Neural cell (in vitro differentiated cells): ENCODE measurements at regions not wholly inside any gene's neighbourhood (a gene's known extent, or its start where the extent isn't known, plus 50 kb on each side); places are given as distances from the start of the nearest gene placed in this dataset.

Experiments
- H2AFZ ChIP-seq: fragments of 200-600, 300-800 bp; sonication (generic), shearing (Covaris generic); 2 replicates; pipeline ENCODE4 v1.6.0; 2014; ENCODE audit warnings: low read depth, mild to moderate bottlenecking, antibody characterized with exemption, low read length, moderate library complexity
- H3F3A ChIP-seq: fragments of 200-600 bp; shearing (Covaris generic); 2 replicates; pipeline ENCODE4 v1.6.1; 2016; ENCODE audit warnings: mild to moderate bottlenecking, moderate library complexity, mixed read lengths, antibody characterized with exemption, low read length; ENCODE audit not compliant: insufficient read depth, poor library complexity, severe bottlenecking
- H3K27ac ChIP-seq: fragments of 200-600, 300-800 bp; sonication (generic), shearing (Covaris generic); 2 replicates; pipeline ENCODE4 v1.5.1; 2014; ENCODE audit warnings: mild to moderate bottlenecking, low read length, moderate library complexity
- H3K27me3 ChIP-seq: fragments of 300-800, 200-600 bp; sonication (generic), shearing (Covaris generic); 2 replicates; pipeline ENCODE4 v1.6.0; 2014; ENCODE audit warnings: mild to moderate bottlenecking, low read depth, low read length, moderate library complexity; ENCODE audit not compliant: insufficient read depth
- H3K36me3 ChIP-seq: fragments of 300-800, 200-600 bp; sonication (generic), shearing (Covaris generic); 2 replicates; pipeline ENCODE4 v1.5.1; 2014; ENCODE audit warnings: mild to moderate bottlenecking, antibody characterized with exemption, low read length, moderate library complexity; ENCODE audit not compliant: insufficient read depth
- H3K4me2 ChIP-seq: fragments of 300-800, 200-600 bp; sonication (generic), shearing (Covaris generic); 2 replicates; pipeline ENCODE4 v1.6.0; 2014; ENCODE audit warnings: mild to moderate bottlenecking, low read length
- H3K4me3 ChIP-seq: fragments of 300-800, 200-600 bp; sonication (generic), shearing (Covaris generic); 2 replicates; pipeline ENCODE4 v1.5.1; 2014; ENCODE audit warnings: mild to moderate bottlenecking, low read length, moderate library complexity
- H3K79me2 ChIP-seq: fragments of 200-600 bp; shearing (Covaris generic); replicated peaks from 2 replicates; pipeline ENCODE4 v1.6.0; 2014; ENCODE audit warnings: mild to moderate bottlenecking, low read length, moderate library complexity; ENCODE audit not compliant: insufficient read depth
- H3K9ac ChIP-seq: fragments of 300-800, 200-600 bp; sonication (generic), shearing (Covaris generic); 2 replicates; pipeline ENCODE4 v1.6.1; 2016; ENCODE audit warnings: mild to moderate bottlenecking, low read length, mixed read lengths
- H3K9me2 ChIP-seq: fragments of 200-600 bp; shearing (Covaris generic); 2 replicates; pipeline ENCODE4 v1.6.1; 2016; ENCODE audit warnings: mild to moderate bottlenecking, low read length, mixed read lengths; ENCODE audit not compliant: insufficient read depth
- H3K9me3 ChIP-seq: fragments of 200-600, 300-800 bp; sonication (generic), shearing (Covaris generic); 2 replicates; pipeline ENCODE4 v1.6.1; 2016; ENCODE audit warnings: mild to moderate bottlenecking, mixed run types, low read length, moderate library complexity, mixed read lengths
- H4K20me1 ChIP-seq: fragments of 200-600 bp; shearing (Covaris generic); 2 replicates; pipeline ENCODE4 v1.6.1; 2016; ENCODE audit warnings: mild to moderate bottlenecking, mixed run types; ENCODE audit not compliant: insufficient read depth
- CTCF ChIP-seq: fragments of 450-650 bp; IDR thresholded peaks from 2 replicates; pipeline ENCODE4 v1.5.1; 2014; ENCODE audit warnings: antibody characterized with exemption, mild to moderate bottlenecking, moderate library complexity; ENCODE audit not compliant: poor library complexity, severe bottlenecking
- EP300 ChIP-seq: fragments of 450-650 bp; conservative IDR thresholded peaks from 2 replicates; pipeline ENCODE4 v1.6.1; 2014; ENCODE audit warnings: antibody characterized with exemption, mild to moderate bottlenecking, moderate library complexity; ENCODE audit not compliant: poor library complexity, severe bottlenecking
- EZH2 ChIP-seq: fragments of 200-600, 300-800 bp; shearing (Covaris generic), sonication (generic); IDR thresholded peaks from 2 replicates; pipeline ENCODE4 v1.6.1; 2014; ENCODE audit warnings: antibody characterized with exemption, low read length, borderline replicate concordance, mild to moderate bottlenecking; ENCODE audit not compliant: insufficient read depth, poor library complexity, severe bottlenecking
- MXI1 ChIP-seq: fragments of 450-650 bp; conservative IDR thresholded peaks from 2 replicates; pipeline ENCODE4 v1.6.1; 2014; ENCODE audit warnings: antibody characterized with exemption, mild to moderate bottlenecking; ENCODE audit not compliant: poor library complexity, severe bottlenecking
- POLR2AphosphoS5 ChIP-seq: IDR thresholded peaks from 2 replicates; pipeline ENCODE4 v1.6.1; 2012
- RAD21 ChIP-seq: fragments of 450-650 bp; conservative IDR thresholded peaks from 2 replicates; pipeline ENCODE4 v1.6.1; 2014; ENCODE audit warnings: antibody characterized with exemption, mild to moderate bottlenecking, moderate library complexity
- REST ChIP-seq: IDR thresholded peaks from 2 replicates; pipeline ENCODE4 v1.6.1; 2012; ENCODE audit warnings: borderline replicate concordance
- SMC3 ChIP-seq: fragments of 450-650 bp; conservative IDR thresholded peaks from 2 replicates; pipeline ENCODE4 v1.6.1; 2014; ENCODE audit warnings: antibody characterized with exemption, mild to moderate bottlenecking, moderate library complexity; ENCODE audit not compliant: poor library complexity
- TAF1 ChIP-seq: IDR thresholded peaks from 2 replicates; pipeline ENCODE4 v1.6.1; 2012; ENCODE audit warnings: low read depth

GRCh38 chr5:155870636-155871035 lies 456.3 kb upstream of the SGCD start:
- H4K20me1 ChIP-seq = no peaks in the 10 kb centered on the region
- H3K4me3 ChIP-seq = no peak overlapping the region

GRCh38 chr5:155871623-155872022 lies 455.3 kb upstream of the SGCD start:
- Histone ChIP-seq H2AFZ (no peak overlapping the region), H3F3A (no peaks in the 10 kb centered on the region), H4K20me1 (no peaks in the 10 kb centered on the region), H3K9me3 (no peaks in the 10 kb centered on the region), H3K27ac (no peak overlapping the region), H3K9me2 (no peaks in the 10 kb centered on the region), H3K27me3 (no peaks in the 10 kb centered on the region), H3K79me2 (no peaks in the 10 kb centered on the region), H3K9ac (no peak overlapping the region), H3K4me2 (no peak overlapping the region), H3K36me3 (no peaks in the 10 kb centered on the region), H3K4me3 (no peak overlapping the region)
- no peak for TF ChIP-seq EZH2
- no peak for TF ChIP-seq TAF1
- no peak for TF ChIP-seq EP300
- TF ChIP-seq CTCF = no peak
- no peak for TF ChIP-seq SMC3
- TF ChIP-seq RAD21 = no peak
- TF ChIP-seq MXI1 = no peak

More at GRCh38 chr5:155870636-155871035, 456.3 kb upstream of the SGCD start:
- H3K27ac ChIP-seq = no peak overlapping the region
- no peaks in the 10 kb centered on the region for H3K9me3 ChIP-seq
- no peaks in the 10 kb centered on the region for H3K9me2 ChIP-seq
- H3K36me3 ChIP-seq = no peaks in the 10 kb centered on the region
- H3K9ac ChIP-seq = no peak overlapping the region
- peak; percentile 18 for TF ChIP-seq POLR2AphosphoS5
- no peak for TF ChIP-seq EZH2
- no peak for TF ChIP-seq SMC3
- no peak overlapping the region for H2AFZ ChIP-seq
- H3K79me2 ChIP-seq = no peaks in the 10 kb centered on the region
- H3K27me3 ChIP-seq = no peaks in the 10 kb centered on the region
- H3F3A ChIP-seq = no peaks in the 10 kb centered on the region
- no peak overlapping the region for H3K4me2 ChIP-seq

GRCh38 chr5:155872629-155873220 lies 454.2 kb upstream of the SGCD start:
- Histone ChIP-seq H3K9me2 (no peaks in the 10 kb centered on the region), H3K4me3 (no peak overlapping the region), H3K27me3 (no peaks in the 10 kb centered on the region), H3F3A (no peaks in the 10 kb centered on the region), H2AFZ (no peak overlapping the region), H3K9ac (no peak overlapping the region), H4K20me1 (no peaks in the 10 kb centered on the region), H3K36me3 (no peaks in the 10 kb centered on the region), H3K27ac (no peak overlapping the region), H3K79me2 (no peaks in the 10 kb centered on the region), H3K9me3 (no peaks in the 10 kb centered on the region), H3K4me2 (no peak overlapping the region)
- TF ChIP-seq RAD21 (no peak), TAF1 (no peak), POLR2AphosphoS5 (no peak), MXI1 (no peak), EP300 (no peak), CTCF (no peak), REST (no peak), SMC3 (no peak), EZH2 (no peak)
